H9 (cell line): ENCODE measurements at regions not wholly inside any gene's neighbourhood (a gene's known extent, or its start where the extent isn't known, plus 50 kb on each side); places are given as distances from the start of the nearest gene placed in this dataset.

Experiments
- DNase-seq: peaks from one replicate; pipeline ENCODE4 v3.0.0-alpha.2; 2017
- H2AFZ ChIP-seq: one replicate; pipeline ENCODE4 v1.6.1; 2013; ENCODE audit warnings: mild to moderate bottlenecking, low read length, control low read depth, moderate library complexity
- H2AK5ac ChIP-seq: 2 replicates; pipeline ENCODE4 v1.6.1; 2013; ENCODE audit warnings: low read length, control low read depth, mixed read lengths; ENCODE audit not compliant: insufficient read length
- H2BK120ac ChIP-seq: one replicate; pipeline ENCODE4 v1.6.1; 2013; ENCODE audit warnings: low read depth, mild to moderate bottlenecking, low read length, control low read depth, inconsistent platforms; ENCODE audit not compliant: poor library complexity, severe bottlenecking
- H2BK12ac ChIP-seq: 2 replicates; pipeline ENCODE4 v1.6.1; 2013; ENCODE audit warnings: low read length, control low read depth, mixed read lengths, low read depth; ENCODE audit not compliant: insufficient read length
- H2BK15ac ChIP-seq: 2 replicates; pipeline ENCODE4 v1.6.1; 2013; ENCODE audit warnings: low read depth, low read length, control low read depth
- H2BK20ac ChIP-seq: one replicate; pipeline ENCODE4 v1.6.1; 2013; ENCODE audit warnings: low read depth, mild to moderate bottlenecking, low read length, control low read depth, inconsistent platforms; ENCODE audit not compliant: poor library complexity, severe bottlenecking
- H2BK5ac ChIP-seq: 2 replicates; pipeline ENCODE4 v1.6.1; 2013; ENCODE audit warnings: low read length, control low read depth, mixed read lengths; ENCODE audit not compliant: insufficient read length
- H3K14ac ChIP-seq: 2 replicates; pipeline ENCODE4 v1.6.1; 2013; ENCODE audit warnings: low read length, control low read depth; ENCODE audit not compliant: insufficient read depth
- H3K18ac ChIP-seq: 2 replicates; pipeline ENCODE4 v1.6.1; 2013; ENCODE audit warnings: low read depth, mild to moderate bottlenecking, mixed read lengths, low read length, control low read depth; ENCODE audit not compliant: insufficient read length
- H3K23ac ChIP-seq: 2 replicates; pipeline ENCODE4 v1.6.1; 2013; ENCODE audit warnings: low read length, control low read depth, mixed read lengths, low read depth; ENCODE audit not compliant: insufficient read length
- H3K23me2 ChIP-seq: 2 replicates; pipeline ENCODE4 v1.6.1; 2013; ENCODE audit warnings: low read depth, mild to moderate bottlenecking, mixed read lengths, low read length, control low read depth; ENCODE audit not compliant: insufficient read length, poor library complexity, severe bottlenecking
- H3K27ac ChIP-seq: 2 replicates; pipeline ENCODE4 v1.5.1; 2013; ENCODE audit warnings: low read length, control low read depth, mixed read lengths, low read depth; ENCODE audit not compliant: insufficient read length
- H3K27me3 ChIP-seq: 2 replicates; pipeline ENCODE4 v1.6.1; 2013; ENCODE audit warnings: low read length, control low read depth, inconsistent platforms; ENCODE audit not compliant: insufficient read depth
- H3K4ac ChIP-seq: 2 replicates; pipeline ENCODE4 v1.6.1; 2013; ENCODE audit warnings: low read depth, mild to moderate bottlenecking, control low read depth, inconsistent platforms, low read length, moderate library complexity
- H3K4me1 ChIP-seq: 2 replicates; pipeline ENCODE4 v1.6.1; 2013; ENCODE audit warnings: low read length, control low read depth, inconsistent platforms; ENCODE audit not compliant: insufficient read depth
- H3K4me2 ChIP-seq: 2 replicates; pipeline ENCODE4 v1.6.1; 2013; ENCODE audit warnings: low read length, control low read depth, mixed read lengths; ENCODE audit not compliant: insufficient read length, insufficient read depth
- H3K56ac ChIP-seq: 2 replicates; pipeline ENCODE4 v1.6.1; 2013; ENCODE audit warnings: low read depth, mild to moderate bottlenecking, mixed read lengths, low read length, control low read depth; ENCODE audit not compliant: insufficient read length
- H3K79me1 ChIP-seq: 2 replicates; pipeline ENCODE4 v1.6.1; 2013; ENCODE audit warnings: low read depth, mild to moderate bottlenecking, moderate library complexity, low read length, control low read depth, inconsistent platforms; ENCODE audit not compliant: insufficient read depth, poor library complexity, severe bottlenecking
- H3K79me2 ChIP-seq: 2 replicates; pipeline ENCODE4 v1.6.1; 2013; ENCODE audit warnings: low read length, control low read depth, inconsistent platforms; ENCODE audit not compliant: insufficient read depth
- H3K9ac ChIP-seq: 2 replicates; pipeline ENCODE4 v1.6.1; 2013; ENCODE audit warnings: low read length, control low read depth, mixed read lengths; ENCODE audit not compliant: insufficient read length; ENCODE audit errors: extremely low read depth
- H3K9me3 ChIP-seq: one replicate; pipeline ENCODE4 v1.6.1; 2013; ENCODE audit warnings: low read depth, low read length, inconsistent platforms; ENCODE audit not compliant: control insufficient read depth
- H3T11ph ChIP-seq: one replicate; pipeline ENCODE4 v1.6.1; 2013; ENCODE audit warnings: mild to moderate bottlenecking, low read length, control low read depth, inconsistent platforms
- H4K20me1 ChIP-seq: one replicate; pipeline ENCODE4 v1.6.1; 2013; ENCODE audit not compliant: control insufficient read depth, insufficient read length, insufficient read depth
- H4K5ac ChIP-seq: 2 replicates; pipeline ENCODE4 v1.6.1; 2013; ENCODE audit warnings: low read depth, mild to moderate bottlenecking, mixed read lengths, low read length, control low read depth; ENCODE audit not compliant: insufficient read length
- H4K8ac ChIP-seq: replicated peaks from 2 replicates; pipeline ENCODE4 v1.6.1; 2013; ENCODE audit warnings: low read length, control low read depth, mixed read lengths, low read depth; ENCODE audit not compliant: insufficient read length
- H4K91ac ChIP-seq: 2 replicates; pipeline ENCODE4 v1.6.1; 2013; ENCODE audit warnings: low read depth, mild to moderate bottlenecking, moderate library complexity, mixed read lengths, low read length, control low read depth; ENCODE audit not compliant: insufficient read length
- H3K27ac Mint-ChIP-seq, 3 experiments: 2 replicates in 2 of 3; 3 replicates in 1 of 3; pipeline ENCODE4 v1.8.0; 2020 to 2021; ENCODE audit warnings: mixed read lengths in 3 of 3, mild to moderate bottlenecking in 1 of 3, moderate library complexity in 1 of 3
- H3K27me3 Mint-ChIP-seq: 2 replicates; pipeline ENCODE4 v1.8.0; 2021; ENCODE audit warnings: low read depth, mild to moderate bottlenecking, moderate library complexity, mixed read lengths
- H3K36me3 Mint-ChIP-seq, 3 experiments: 2 replicates in 2 of 3; 3 replicates in 1 of 3; pipeline ENCODE4 v1.8.0; 2020 to 2021; ENCODE audit warnings: low read depth in 3 of 3, mixed read lengths in 3 of 3; ENCODE audit not compliant: insufficient read depth in 1 of 3
- H3K4me1 Mint-ChIP-seq, 2 experiments: 2 replicates each; pipeline ENCODE4 v1.8.0; 2020; ENCODE audit warnings: mixed read lengths in 2 of 2
- H3K4me3 Mint-ChIP-seq, 2 experiments: 2 replicates in 1 of 2; 3 replicates in 1 of 2; pipeline ENCODE4 v1.8.0; 2020 to 2021; ENCODE audit warnings: mild to moderate bottlenecking in 2 of 2, mixed read lengths in 2 of 2, moderate library complexity in 1 of 2
- H3K9me3 Mint-ChIP-seq, 2 experiments: 2 replicates in 1 of 2; 3 replicates in 1 of 2; pipeline ENCODE4 v1.8.0; 2020; ENCODE audit warnings: mild to moderate bottlenecking in 2 of 2, mixed read lengths in 2 of 2, moderate library complexity in 1 of 2
- WGBS: extraction: QIAGEN DNeasy Blood & Tissue Kit; methylation state at CpG from one replicate; pipeline ENCODE4 v1.1.7; 2013; ENCODE audit warnings: missing lambda C conversion rate, low lambda C conversion rate, mixed read lengths; ENCODE audit not compliant: insufficient read length; ENCODE audit errors: extremely low coverage; 5-methylcytosine and 5-hydroxymethylcytosine counted together
- TF ChIP-seq, protein P1 (sequence below): fragments of 200-600 bp; sonication (generic); conservative IDR thresholded peaks from 3 replicates; pipeline ENCODE4 v1.8.0; 2021; ENCODE audit warnings: antibody characterized with exemption, mild to moderate bottlenecking

DNA sequence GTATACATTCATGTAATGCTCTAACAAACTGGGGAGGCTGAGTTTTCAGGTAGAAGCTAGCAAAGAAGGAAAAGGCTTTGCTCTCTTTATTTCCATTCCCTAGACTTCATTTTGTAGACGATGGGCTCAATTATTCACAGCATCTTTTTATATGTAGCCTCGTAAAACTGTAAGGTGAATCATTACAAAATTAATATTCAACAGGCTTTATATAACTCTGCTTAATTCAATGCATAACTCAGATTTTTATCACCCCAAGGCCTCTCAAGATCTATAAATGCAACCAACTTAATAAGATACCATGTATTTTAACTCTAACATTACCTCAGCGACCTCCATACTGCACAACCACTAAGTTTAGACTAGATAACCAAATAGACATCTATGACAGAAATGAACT lies 63.0 kb upstream of the FRMD4B start:
- Histone ChIP-seq H4K8ac (no peak overlapping the region), H4K91ac (no peak overlapping the region), H2BK12ac (no peak overlapping the region), H2BK20ac (no peak overlapping the region), H3K4me2 (no peak overlapping the region), H2BK120ac (no peak overlapping the region), H4K20me1 (no peaks in the 10 kb centered on the region), H3K14ac (no peak overlapping the region), H3K9ac (no peak overlapping the region), H3K27ac (no peak overlapping the region), H2AFZ (no peak overlapping the region), H3K79me1 (no peaks in the 10 kb centered on the region), H3K23me2 (no peaks in the 10 kb centered on the region), H3K27me3 (no peaks in the 10 kb centered on the region), H2BK5ac (no peak overlapping the region), H3K23ac (no peak overlapping the region), H3K56ac (no peak overlapping the region), H3T11ph (no peak overlapping the region), H3K4me1 (no peaks in the 10 kb centered on the region), H3K79me2 (no peaks in the 10 kb centered on the region), H3K18ac (no peak overlapping the region), H2AK5ac (no peak overlapping the region), H4K5ac (no peak overlapping the region), H3K9me3 (peaks cover 3% of the 10 kb centered on the region), H3K4ac (no peak overlapping the region), H2BK15ac (no peak overlapping the region)
- Mint-ChIP-seq H3K27ac (no peak overlapping the region), H3K4me3 (no peak overlapping the region), H3K27me3 (no peaks in the 10 kb centered on the region), H3K36me3 (peaks cover 0 to 7% (median 0%) of the 10 kb centered on the region in 3 experiments; a peak in 3 of 7 replicates), H3K9me3 (peaks cover 3 to 5% of the 10 kb centered on the region in 2 experiments; a peak in 3 of 5 replicates), H3K4me1 (peaks cover 3 to 8% of the 10 kb centered on the region in 2 experiments)
- DNase-seq, result no peak
- WGBS, result no CpG with 5 or more reads among the region's 3 CpGs
- TF ChIP-seq, protein P1, sequence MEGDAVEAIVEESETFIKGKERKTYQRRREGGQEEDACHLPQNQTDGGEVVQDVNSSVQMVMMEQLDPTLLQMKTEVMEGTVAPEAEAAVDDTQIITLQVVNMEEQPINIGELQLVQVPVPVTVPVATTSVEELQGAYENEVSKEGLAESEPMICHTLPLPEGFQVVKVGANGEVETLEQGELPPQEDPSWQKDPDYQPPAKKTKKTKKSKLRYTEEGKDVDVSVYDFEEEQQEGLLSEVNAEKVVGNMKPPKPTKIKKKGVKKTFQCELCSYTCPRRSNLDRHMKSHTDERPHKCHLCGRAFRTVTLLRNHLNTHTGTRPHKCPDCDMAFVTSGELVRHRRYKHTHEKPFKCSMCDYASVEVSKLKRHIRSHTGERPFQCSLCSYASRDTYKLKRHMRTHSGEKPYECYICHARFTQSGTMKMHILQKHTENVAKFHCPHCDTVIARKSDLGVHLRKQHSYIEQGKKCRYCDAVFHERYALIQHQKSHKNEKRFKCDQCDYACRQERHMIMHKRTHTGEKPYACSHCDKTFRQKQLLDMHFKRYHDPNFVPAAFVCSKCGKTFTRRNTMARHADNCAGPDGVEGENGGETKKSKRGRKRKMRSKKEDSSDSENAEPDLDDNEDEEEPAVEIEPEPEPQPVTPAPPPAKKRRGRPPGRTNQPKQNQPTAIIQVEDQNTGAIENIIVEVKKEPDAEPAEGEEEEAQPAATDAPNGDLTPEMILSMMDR, result no peak
